ENCODE measurements at regions not wholly inside any gene's neighbourhood (a gene's known extent, or its start where the extent isn't known, plus 50 kb on each side); places are given as distances from the start of the nearest gene placed in this dataset.

DNA sequence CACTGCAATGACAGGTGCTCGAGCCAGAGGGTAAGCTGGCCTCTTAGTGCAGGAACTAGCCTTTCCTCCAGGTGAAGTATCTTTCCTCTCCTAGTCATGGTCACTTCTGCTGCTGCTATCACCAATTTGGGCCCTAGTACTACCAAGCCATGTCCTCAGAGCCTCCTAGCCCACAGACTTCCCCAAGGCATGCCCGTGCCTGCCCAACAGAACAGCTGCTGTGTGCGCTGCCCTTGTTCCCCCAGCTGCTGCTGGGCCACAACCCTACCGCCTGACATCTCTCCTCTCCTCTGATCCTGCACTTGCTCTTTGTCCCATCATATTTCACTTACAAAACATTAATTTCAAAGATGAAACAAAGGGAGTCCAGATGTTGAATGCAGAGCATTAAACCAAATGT, 168.5 kb upstream of the FREM2 start:
- Histone ChIP-seq H3K27ac (no peak overlapping the region), H3K4me3 (ENCODE audit: low read depth, low read length) (no peak overlapping the region), H3K27me3 (replicated peaks) (no peaks in the 10 kb centered on the region), H3K36me3 (replicated peaks) (no peaks in the 10 kb centered on the region)
- in situ Hi-C loops (cut with HindIII; ENCODE audit: low pct_ligation_motif_present, low sequenced_read_pairs), result no loop called here
- TF ChIP-seq, protein P1, sequence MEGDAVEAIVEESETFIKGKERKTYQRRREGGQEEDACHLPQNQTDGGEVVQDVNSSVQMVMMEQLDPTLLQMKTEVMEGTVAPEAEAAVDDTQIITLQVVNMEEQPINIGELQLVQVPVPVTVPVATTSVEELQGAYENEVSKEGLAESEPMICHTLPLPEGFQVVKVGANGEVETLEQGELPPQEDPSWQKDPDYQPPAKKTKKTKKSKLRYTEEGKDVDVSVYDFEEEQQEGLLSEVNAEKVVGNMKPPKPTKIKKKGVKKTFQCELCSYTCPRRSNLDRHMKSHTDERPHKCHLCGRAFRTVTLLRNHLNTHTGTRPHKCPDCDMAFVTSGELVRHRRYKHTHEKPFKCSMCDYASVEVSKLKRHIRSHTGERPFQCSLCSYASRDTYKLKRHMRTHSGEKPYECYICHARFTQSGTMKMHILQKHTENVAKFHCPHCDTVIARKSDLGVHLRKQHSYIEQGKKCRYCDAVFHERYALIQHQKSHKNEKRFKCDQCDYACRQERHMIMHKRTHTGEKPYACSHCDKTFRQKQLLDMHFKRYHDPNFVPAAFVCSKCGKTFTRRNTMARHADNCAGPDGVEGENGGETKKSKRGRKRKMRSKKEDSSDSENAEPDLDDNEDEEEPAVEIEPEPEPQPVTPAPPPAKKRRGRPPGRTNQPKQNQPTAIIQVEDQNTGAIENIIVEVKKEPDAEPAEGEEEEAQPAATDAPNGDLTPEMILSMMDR (IDR thresholded peaks at IDR 0.05; ENCODE audit: low read depth, low read length, missing control alignments), result no peak
- DNase-seq, result no peak

DNA sequence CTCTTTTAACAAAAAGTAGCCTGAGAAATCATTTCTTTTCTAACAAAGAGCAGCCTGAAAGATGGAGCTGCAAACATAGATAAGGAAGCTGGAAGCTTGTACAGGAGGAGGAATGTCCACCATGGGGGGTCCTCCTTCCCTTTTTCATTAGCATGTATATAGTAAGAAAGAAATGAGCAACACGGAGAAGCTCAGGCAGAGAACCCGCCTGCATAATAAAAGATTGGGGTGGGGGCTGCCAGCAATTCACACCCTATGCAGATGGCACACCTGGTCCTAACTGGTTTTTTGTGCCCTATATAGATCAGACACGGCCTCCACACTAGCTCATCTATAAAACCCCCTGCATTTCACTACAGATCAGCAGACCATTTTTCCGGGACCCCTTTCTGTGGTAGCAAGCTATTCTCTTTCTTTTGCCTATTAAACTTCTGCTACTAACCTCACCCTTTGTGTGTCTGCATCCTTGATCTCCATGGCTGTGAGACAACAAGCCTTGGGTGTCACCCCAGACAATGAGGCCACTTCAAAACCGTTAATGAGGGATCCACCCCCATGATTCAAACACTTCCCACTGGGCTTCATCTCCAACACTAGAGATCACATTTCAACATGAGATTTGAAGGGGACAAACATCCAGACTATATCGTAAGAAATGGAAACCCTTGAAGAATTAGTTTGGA, 167.5 kb upstream of the FREM2 start:
- in situ Hi-C loops (cut with HindIII; ENCODE audit: low pct_ligation_motif_present, low sequenced_read_pairs), result no loop called here
- no peaks in the 10 kb centered on the region for H3K27me3 ChIP-seq (replicated peaks)
- TF ChIP-seq, protein P1 (IDR thresholded peaks at IDR 0.05; ENCODE audit: low read depth, low read length, missing control alignments), result no peak
- H3K4me3 ChIP-seq (ENCODE audit: low read depth, low read length), result no peak overlapping the region
- H3K27ac ChIP-seq, result no peak overlapping the region
- H3K36me3 ChIP-seq (replicated peaks), result no peaks in the 10 kb centered on the region
- no peak for DNase-seq

DNA sequence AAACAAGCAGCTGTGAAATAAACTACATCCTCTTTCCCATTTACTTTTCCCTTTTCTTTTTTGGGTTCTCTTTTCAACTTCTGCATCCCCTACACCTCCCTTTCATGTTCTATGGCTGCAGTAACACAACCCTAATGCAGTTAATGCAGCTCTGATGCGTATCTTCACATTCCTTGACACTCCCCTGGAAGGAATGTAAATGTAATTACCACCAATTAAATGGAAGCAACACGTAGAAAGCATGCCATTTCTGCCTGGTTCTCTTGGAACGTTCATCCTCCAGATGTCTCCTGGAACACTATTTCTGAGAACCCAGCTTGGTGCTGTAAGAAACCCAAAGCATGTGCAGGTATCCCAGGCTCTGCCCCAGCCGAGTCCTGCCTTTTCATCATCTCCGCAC, 166.8 kb upstream of the FREM2 start:
- DNase-seq, result no peak
- no peaks in the 10 kb centered on the region for H3K36me3 ChIP-seq (replicated peaks)
- TF ChIP-seq, protein P1 (IDR thresholded peaks at IDR 0.05; ENCODE audit: low read depth, low read length, missing control alignments), result no peak
- in situ Hi-C loops (cut with HindIII; ENCODE audit: low pct_ligation_motif_present, low sequenced_read_pairs), result no loop called here
- H3K27ac ChIP-seq, result no peak overlapping the region
- no peak overlapping the region for H3K4me3 ChIP-seq (ENCODE audit: low read depth, low read length)
- H3K27me3 ChIP-seq (replicated peaks), result no peaks in the 10 kb centered on the region

DNA sequence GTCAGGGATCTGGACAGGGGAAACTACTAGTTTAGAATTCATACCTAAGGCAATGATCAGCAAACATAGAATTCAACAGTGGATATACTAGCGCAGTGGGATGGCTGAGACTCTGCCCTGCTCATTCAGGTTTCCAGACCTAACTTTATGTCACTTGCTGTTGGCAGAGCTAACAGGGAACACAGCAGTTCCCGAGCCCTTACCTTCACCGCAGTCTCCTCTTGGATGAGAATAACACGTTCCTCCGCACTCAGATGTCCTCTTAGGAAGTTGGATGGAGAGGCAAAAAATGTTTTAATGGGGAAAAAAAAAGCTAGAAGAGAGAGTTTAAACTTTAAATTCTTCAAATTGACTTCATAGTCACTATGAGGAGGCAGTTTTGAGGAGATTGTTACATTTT, 159.7 kb upstream of the FREM2 start:
- TF ChIP-seq, protein P1 (IDR thresholded peaks at IDR 0.05; ENCODE audit: low read depth, low read length, missing control alignments), result no peak
- in situ Hi-C loops (cut with HindIII; ENCODE audit: low pct_ligation_motif_present, low sequenced_read_pairs), result no loop called here
- H3K36me3 ChIP-seq (replicated peaks), result no peaks in the 10 kb centered on the region
- no peak overlapping the region for H3K27ac ChIP-seq
- no peaks in the 10 kb centered on the region for H3K27me3 ChIP-seq (replicated peaks)
- no peak overlapping the region for H3K4me3 ChIP-seq (ENCODE audit: low read depth, low read length)
- no peak for DNase-seq

DNA sequence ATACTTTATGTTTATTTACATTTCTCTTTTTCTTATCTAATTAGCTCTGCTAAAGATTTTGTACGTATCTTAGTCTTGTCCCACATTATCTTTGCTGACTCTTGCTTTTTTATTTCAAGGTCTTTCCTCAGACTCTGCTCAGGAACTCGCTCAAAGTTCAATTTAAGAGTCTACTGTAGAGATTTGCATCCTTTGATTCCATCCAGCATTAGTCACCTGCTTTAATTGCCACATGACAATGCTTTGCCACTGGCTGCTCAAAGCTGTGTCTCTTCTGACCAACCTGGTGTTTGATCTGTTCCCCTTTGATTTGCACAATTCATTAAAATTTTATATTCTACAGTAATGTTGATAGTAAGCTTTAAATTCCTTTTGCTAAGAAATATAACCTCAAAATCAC, 157.9 kb upstream of the FREM2 start:
- in situ Hi-C loops (cut with HindIII; ENCODE audit: low pct_ligation_motif_present, low sequenced_read_pairs), result no loop called here

More for the DNA sequence above, 157.9 kb upstream of the FREM2 start:
- Histone ChIP-seq H3K27ac (no peak overlapping the region), H3K4me3 (ENCODE audit: low read depth, low read length) (no peak overlapping the region), H3K27me3 (replicated peaks) (no peaks in the 10 kb centered on the region), H3K36me3 (replicated peaks) (no peaks in the 10 kb centered on the region)
- TF ChIP-seq, protein P1 (IDR thresholded peaks at IDR 0.05; ENCODE audit: low read depth, low read length, missing control alignments), result no peak
- DNase-seq, result no peak
